Transverse colon (tissue), 3 donors: ENCODE measurements at regions not wholly inside any gene's neighbourhood (a gene's known extent, or its start where the extent isn't known, plus 50 kb on each side); places are given as distances from the start of the nearest gene placed in this dataset.

ENCODE experiments used
- CTCF ChIP-seq, 5 experiments: fragments of 200-600 bp in 3 of 5; fragments of 450-650 bp in 2 of 5; sonication (generic) in 3 of 5; IDR thresholded peaks; 1 replicate in 2 of 5; 2 replicates in 3 of 5; pipeline ENCODE4 v1.5.1; 2016 to 2017; ENCODE audit warnings: antibody characterized with exemption in 5 of 5, inconsistent platforms in 3 of 5, mild to moderate bottlenecking in 2 of 5, moderate library complexity in 1 of 5
- POLR2A ChIP-seq: fragments of 450-650 bp; IDR thresholded peaks from one replicate; pipeline ENCODE4 v1.6.1; 2016; ENCODE audit warnings: antibody characterized with exemption, mild to moderate bottlenecking, moderate library complexity

GRCh38 chr2:136305517-136306192 is 187.7 kb upstream of the CXCR4 start:
- no peak for TF ChIP-seq CTCF (IDR thresholded peaks at IDR 0.05)
- TF ChIP-seq POLR2A = no peak
